ENCODE measurements at regions not wholly inside any gene's neighbourhood (a gene's known extent, or its start where the extent isn't known, plus 50 kb on each side); places are given as distances from the start of the nearest gene placed in this dataset.
"Not testable (repeated sequence)": the region's sequence is repeated elsewhere in the genome, so short reads cannot be mapped to it uniquely, and the experiment has no call there.

- DNase-seq (ENCODE audit: low spot score), result no peak
Observed at GRCh38 chr13:84847107-84847506, 952.1 kb downstream of the SLITRK6 start.

GRCh38 chr13:84845907-84846619 lies 953.2 kb downstream of the SLITRK6 start:
- DNase-seq (ENCODE audit: low spot score), result no peak

- DNase-seq (ENCODE audit: low spot score), result peak; percentile 11
Observed at GRCh38 chr13:84844473-84844872, 954.7 kb downstream of the SLITRK6 start.

- DNase-seq (ENCODE audit: low spot score), result no peak
Observed at GRCh38 chr13:84843368-84843767, 955.9 kb downstream of the SLITRK6 start.

- no peak for DNase-seq (ENCODE audit: low spot score)
Observed at GRCh38 chr13:84834201-84834600, 951.9 kb upstream of the SLITRK1 start.

- no peak for DNase-seq (ENCODE audit: low spot score)
Observed at GRCh38 chr13:84831666-84832657, 949.7 kb upstream of the SLITRK1 start.

GRCh38 chr13:84823528-84823927 lies 941.3 kb upstream of the SLITRK1 start:
- DNase-seq (ENCODE audit: low spot score), result no peak

- no peak for DNase-seq (ENCODE audit: low spot score)
Observed at GRCh38 chr13:84821261-84821660, 939.0 kb upstream of the SLITRK1 start.

- no peak for DNase-seq (ENCODE audit: low spot score)
Observed at GRCh38 chr13:84816567-84817105, 934.4 kb upstream of the SLITRK1 start.

- no peak for DNase-seq (ENCODE audit: low spot score)
Observed at GRCh38 chr13:84812789-84813188, 930.5 kb upstream of the SLITRK1 start.

- no peak for DNase-seq (ENCODE audit: low spot score)
Observed at GRCh38 chr13:84812078-84812477, 929.8 kb upstream of the SLITRK1 start.

GRCh38 chr13:84810781-84811180 lies 928.5 kb upstream of the SLITRK1 start:
- no peak for DNase-seq (ENCODE audit: low spot score)

GRCh38 chr13:84802073-84802472 lies 919.8 kb upstream of the SLITRK1 start:
- DNase-seq (ENCODE audit: low spot score), result no peak

- no peak for DNase-seq (ENCODE audit: low spot score)
Observed at GRCh38 chr13:84784443-84785153, 902.3 kb upstream of the SLITRK1 start.

GRCh38 chr13:84777316-84777715 lies 895.0 kb upstream of the SLITRK1 start:
- no peak for DNase-seq (ENCODE audit: low spot score)

- no peak for DNase-seq (ENCODE audit: low spot score)
Observed at GRCh38 chr13:84776593-84776992, 894.3 kb upstream of the SLITRK1 start.

GRCh38 chr13:84775920-84776319 lies 893.6 kb upstream of the SLITRK1 start:
- DNase-seq (ENCODE audit: low spot score), result not testable (repeated sequence)

- DNase-seq (ENCODE audit: low spot score), result no peak
Observed at GRCh38 chr13:84774111-84774510, 891.8 kb upstream of the SLITRK1 start.

GRCh38 chr13:84760956-84761355 lies 878.7 kb upstream of the SLITRK1 start:
- DNase-seq (ENCODE audit: low spot score), result no peak

- no peak for DNase-seq (ENCODE audit: low spot score)
Observed at GRCh38 chr13:84749126-84749525, 866.9 kb upstream of the SLITRK1 start.

GRCh38 chr13:84745051-84745551 lies 862.8 kb upstream of the SLITRK1 start:
- no peak for DNase-seq (ENCODE audit: low spot score)

GRCh38 chr13:84744203-84744602 lies 861.9 kb upstream of the SLITRK1 start:
- no peak for DNase-seq (ENCODE audit: low spot score)
